NCI-H128 (cell line): ENCODE measurements at regions not wholly inside any gene's neighbourhood (a gene's known extent, or its start where the extent isn't known, plus 50 kb on each side); places are given as distances from the start of the nearest gene placed in this dataset.
"Not testable (repeated sequence)": the region's sequence is repeated elsewhere in the genome, so short reads cannot be mapped to it uniquely, and the experiment has no call there.

Experiments used
- DNase-seq: peaks from one replicate; lab custom pipeline; 2025; ENCODE audit not compliant: unreplicated experiment; lab: John Stamatoyannopoulos, UW

DNA sequence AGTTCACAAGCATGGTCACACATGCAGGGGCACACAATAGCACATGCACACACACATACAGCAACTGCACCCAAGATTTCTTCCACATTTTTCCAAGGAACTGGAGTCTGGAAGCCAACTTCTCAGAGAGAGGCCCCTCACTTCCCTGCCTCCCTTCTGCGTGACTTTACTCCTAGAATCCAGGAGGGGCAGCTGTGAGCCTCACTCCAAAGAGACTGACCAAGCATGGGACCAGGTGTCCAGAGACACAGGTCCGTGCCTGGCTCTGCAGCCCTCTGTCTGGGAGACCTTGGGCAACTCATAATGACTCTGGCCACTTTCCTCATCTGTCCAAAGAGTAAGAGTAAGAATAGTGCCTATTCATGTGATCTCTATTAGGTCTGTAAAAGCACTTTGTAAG, 104.7 kb upstream of the TMEM132E start:
- DNase-seq, result no peak

DNA sequence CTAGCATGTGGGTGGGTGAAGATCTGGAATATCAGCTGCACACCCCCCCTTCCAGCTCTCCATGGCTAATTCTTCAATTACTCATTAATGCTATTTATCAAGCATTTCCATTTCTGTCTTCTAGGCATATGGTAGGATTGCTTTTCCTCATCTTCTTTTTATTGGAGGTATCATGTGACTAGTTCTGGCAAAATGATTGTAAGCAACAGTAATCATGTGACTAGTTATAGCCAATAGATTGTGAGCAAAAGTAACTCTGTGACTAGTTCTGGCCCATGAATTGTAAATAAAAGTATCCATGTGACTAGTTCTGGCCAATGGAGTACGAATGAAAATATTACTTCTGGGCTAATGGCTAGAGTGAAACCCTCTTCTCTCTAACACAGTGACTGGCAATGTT, 107.0 kb upstream of the TMEM132E start:
- no peak for DNase-seq

DNA sequence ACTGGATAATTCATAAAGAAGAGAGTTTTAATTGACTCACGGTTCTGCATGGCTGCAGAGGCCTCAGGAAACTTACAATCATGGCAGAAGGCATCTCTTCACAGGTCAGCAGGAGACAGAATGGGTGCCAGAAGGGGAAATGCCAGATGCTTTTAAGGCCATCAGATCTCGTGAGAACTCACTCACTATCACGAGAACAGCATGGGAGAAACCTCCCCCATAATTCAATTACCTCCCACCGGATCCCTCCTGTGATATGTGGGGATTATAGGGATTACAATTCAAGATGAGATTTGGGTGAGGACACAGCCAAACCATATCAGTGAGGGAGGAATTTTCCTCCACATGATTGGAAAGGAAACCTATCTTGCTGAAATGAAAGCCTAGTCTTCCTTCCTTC, 108.1 kb upstream of the TMEM132E start:
- not testable (repeated sequence) for DNase-seq

GRCh38 chr17:34465789-34466188, 102.8 kb upstream of the CCL1 start:
- DNase-seq, result no peak

DNA sequence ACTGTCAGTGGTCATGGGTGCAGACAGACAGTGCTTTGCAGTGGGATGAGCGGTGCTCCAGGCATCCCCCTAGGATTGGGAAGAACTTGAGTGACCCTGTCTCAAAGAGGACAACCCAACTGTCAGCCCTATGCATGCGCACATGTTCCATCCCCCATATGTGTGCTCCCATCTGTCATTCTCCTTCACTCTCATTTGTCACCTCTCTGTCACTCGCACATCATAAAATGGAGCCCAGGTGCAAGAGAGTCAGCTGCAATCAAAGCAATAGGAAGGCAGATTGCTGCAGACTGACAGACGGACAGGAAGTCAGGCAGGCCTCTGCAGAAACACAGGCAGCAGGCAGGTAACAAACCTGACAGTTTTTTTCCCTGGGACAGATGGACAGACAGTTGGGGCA, 101.8 kb upstream of the CCL1 start:
- no peak for DNase-seq

GRCh38 chr17:34458266-34458665, 95.2 kb upstream of the CCL1 start:
- no peak for DNase-seq

DNA sequence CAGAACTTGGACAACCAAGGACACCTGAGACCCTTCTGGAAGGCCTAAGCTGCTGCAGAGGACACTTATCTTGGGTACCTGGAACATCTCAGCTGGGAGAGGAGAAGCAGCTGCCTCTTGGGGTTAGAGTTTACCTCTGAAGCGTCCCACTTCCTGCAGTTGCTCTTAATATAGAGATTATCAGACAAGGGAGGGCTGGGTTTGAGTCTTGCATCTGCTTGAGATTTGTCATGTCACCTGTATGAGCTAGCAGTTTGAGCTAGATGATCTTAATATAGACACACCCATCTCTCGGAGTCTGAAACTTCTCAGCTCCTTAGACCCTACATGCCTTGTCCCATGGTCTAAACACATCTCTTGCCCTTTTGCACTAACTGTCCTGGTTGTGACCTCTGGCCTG, 93.1 kb upstream of the CCL1 start:
- no peak for DNase-seq

DNA sequence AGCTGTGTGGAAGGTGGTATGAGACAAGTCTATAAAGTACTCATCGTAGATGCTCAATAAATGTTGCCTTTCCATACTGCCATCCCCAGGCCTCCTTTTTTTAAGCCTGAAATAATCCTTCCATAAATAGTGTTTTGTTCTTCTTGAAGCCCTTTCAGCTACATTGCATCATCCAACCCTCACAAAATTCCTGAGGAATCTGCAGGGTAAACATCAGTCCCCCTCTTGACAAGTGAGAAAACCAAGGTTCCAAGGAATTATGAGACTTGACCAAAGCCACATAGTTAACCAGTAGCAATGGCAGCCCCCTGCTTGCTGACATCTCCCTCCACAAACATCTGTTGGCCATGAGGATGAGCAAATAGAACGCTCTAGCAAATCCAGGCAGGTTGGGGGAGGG, 89.7 kb upstream of the CCL1 start:
- no peak for DNase-seq

DNA sequence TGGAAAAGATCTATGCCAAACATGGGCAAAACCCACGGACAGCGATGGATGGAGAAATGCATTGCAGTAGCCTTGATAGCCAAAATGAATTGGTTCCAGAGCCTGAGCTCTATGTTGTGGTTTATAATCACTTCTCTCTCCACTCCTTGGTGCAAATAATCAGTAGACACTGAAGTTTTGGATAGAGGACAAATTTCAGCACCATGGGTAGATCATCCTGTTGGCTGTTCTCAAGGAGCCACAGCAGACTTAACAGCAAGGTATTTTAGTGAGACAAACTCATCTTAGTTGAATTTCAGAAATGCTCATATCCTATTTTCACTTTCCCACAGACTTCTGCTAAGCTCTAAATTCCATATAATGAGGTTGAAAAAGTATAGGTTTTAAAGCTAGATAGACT, 88.3 kb upstream of the CCL1 start:
- DNase-seq, result no peak

DNA sequence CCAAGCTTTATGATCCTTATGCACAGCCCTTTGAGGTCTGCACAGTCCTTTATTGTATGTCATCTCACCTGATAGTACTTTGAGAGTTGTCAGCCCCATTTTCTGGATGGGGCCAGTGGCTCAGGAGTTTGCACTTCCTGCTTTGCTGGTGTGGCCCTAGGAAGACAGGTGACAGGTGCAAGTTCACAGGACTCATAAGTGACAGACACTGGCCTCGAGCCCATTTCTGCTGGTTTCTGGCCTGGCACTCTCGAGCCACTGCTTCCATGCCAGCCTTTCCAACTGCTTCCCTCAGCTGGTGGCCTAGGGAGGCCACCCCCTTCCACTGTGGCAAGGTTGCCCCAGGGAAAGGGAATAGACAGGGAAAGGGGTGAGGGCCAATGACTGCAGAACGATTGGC, 84.4 kb upstream of the CCL1 start:
- DNase-seq, result no peak

DNA sequence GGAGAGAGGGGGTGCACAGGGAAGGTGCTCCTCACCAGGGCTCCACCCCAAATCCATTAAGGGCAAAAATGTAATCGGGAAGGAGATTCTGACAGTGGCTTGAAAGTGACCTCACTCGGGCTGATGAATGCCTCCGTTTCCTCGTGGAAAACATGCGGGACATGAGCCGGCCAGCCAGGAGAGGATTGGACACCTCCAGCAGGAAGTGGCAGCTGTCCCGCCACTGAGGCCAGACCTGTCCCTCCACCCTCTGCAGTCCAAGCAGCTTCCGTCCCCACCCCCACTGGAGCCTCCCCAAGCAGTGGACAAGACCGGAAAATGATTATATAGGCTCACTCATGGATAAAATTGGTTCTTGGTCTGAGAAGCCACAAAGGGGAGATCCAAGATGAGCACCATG, 82.1 kb upstream of the CCL1 start:
- DNase-seq, result no peak

DNA sequence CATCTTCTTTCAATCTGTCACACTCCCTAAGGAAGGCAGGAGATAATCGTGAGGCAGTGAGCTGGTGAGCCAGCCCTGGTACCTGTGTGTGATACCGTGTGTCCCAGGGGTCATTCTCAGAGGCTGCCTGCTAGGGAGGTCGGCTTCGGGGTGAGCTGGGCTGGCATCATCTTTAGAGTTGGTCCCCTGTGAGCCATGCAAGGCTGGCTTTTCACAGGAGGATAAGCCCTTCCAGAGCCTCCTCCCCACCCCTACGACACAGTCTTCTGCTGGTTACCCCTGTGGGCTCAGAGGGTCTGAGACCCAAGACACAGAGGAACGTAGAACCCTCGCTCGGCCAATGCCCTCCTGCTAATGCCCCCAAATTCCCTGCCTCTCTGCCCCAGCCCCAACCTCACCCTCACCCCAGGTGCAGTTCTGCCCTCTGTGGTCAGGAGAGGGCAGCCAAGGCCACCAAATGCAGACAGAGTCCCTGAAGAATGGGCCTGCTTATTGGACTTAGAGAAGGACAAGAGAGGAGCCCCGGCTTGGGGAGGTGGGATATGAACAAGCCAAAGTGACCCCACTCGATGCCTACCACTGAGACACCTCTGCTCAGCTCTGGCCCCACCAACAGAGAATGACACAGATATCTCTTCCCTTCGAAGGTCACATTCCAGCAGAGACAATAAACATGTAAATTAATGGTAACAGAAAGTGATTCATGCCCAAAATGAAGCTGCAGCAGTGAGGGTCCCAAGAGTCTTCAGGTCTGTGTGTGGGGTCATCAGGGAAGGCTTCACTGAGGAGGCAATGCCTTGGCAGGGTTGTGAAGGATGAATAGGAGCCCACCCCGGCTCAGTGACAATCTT, 80.8 kb upstream of the CCL1 start:
- no peak for DNase-seq

DNA sequence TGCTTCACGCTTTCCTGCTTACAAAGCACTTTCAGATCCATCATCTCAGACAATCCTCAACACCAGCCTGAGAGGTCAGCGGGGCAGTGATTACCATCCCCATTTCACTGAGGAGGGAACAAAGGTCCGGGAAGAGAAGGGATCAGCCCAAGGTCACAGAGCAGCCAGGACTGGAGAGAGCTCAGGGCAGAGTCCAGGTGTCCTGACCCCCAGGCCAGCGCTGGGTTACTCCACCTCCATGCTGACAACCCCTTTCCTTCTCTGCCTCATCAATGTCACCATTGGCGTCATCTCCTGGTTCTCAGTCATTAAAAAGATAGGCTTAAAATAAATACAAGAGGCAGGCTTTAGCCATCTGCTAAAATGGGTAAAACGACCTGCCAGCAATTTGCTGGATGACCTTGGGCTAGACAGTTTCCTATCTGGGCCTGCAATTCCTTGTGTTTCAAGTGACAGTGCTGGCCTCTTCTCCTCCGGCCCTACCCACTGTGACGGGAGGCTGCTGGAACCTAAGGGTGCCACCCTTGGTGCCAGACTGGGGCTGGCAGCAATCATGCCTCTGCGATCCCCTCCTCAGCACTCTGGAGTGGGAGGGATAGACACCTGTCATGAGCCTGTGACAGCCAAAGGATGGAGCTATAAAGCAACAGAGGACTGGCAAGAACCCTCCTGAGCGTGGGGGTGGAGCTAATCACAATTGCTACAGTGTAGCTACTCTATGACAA, 79.5 kb upstream of the CCL1 start:
- DNase-seq, result no peak

GRCh38 chr17:34437188-34437587, 74.2 kb upstream of the CCL1 start:
- DNase-seq, result no peak

DNA sequence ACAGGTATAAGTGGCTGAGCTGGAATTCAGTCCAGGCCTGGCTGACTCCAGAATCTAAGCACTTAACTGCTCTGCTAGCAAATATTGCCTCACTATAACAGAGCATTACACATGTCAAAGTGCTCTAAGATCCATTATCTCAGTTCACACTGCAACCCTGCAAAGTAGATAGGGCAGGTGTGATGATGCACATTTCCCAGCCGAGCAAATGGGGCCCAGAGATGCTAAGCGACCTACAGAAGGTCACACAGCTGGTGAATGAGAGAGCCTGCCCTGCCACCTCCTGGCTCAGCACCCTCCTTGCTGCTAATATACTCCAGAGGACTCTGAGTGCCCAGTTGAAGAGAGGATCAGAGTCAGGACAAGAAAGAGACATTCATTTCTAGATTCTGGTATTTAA, 73.6 kb upstream of the CCL1 start:
- DNase-seq, result no peak

- DNase-seq, result no peak
These were observed 72.3 kb upstream of the CCL1 start for GRCh38 chr17:34435182-34435928.

DNA sequence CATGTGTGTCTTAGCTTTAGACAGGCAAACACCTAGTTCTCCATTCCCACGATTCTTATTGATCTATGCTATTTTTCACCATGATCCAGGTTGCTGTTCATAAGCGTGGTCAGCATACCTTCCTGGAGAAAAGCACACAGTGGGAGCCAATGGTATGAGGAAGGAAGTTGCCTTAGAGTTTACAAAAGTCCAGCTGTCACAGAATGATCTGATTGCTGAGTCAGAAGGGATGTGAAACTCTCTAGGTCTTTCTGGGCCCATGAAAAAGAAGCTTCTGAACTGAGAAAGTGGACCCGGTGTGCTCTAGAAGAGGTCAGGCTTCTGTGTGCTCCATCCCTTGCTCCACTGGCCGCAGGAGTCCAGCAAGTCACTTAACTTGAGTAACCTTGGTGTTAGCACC, 71.0 kb upstream of the CCL1 start:
- DNase-seq, result no peak

GRCh38 chr17:34424814-34425491, 61.9 kb upstream of the CCL1 start:
- DNase-seq, result no peak

- DNase-seq, result no peak
These were observed 61.2 kb upstream of the CCL1 start for GRCh38 chr17:34423978-34424813.

GRCh38 chr17:34423315-34423714, 60.3 kb upstream of the CCL1 start:
- not testable (repeated sequence) for DNase-seq
